ENCODE measurements at regions not wholly inside any gene's neighbourhood (a gene's known extent, or its start where the extent isn't known, plus 50 kb on each side); places are given as distances from the start of the nearest gene placed in this dataset.

GRCh38 chr4:15171725-15172124 lies 169.4 kb downstream of the CPEB2 start:
- TF ChIP-seq CTCF (conservative IDR thresholded peaks at IDR 0.05; ENCODE audit: low read length) (no peak), EZH2phosphoT487 (IDR thresholded peaks at IDR 0.05; ENCODE audit: borderline replicate concordance, low read depth, low read length) (no peak)

Data from OCI-LY7 (cell line).